Right renal cortex interstitium (tissue), 3 donors: ENCODE measurements at regions not wholly inside any gene's neighbourhood (a gene's known extent, or its start where the extent isn't known, plus 50 kb on each side); places are given as distances from the start of the nearest gene placed in this dataset.

Experiments
- DNase-seq, 3 donors: peaks; one replicate each; pipeline ENCODE4 v3.0.0-alpha.2; 2013; ENCODE audit warnings: low read depth in 3 of 3, low spot score in 2 of 3

DNA sequence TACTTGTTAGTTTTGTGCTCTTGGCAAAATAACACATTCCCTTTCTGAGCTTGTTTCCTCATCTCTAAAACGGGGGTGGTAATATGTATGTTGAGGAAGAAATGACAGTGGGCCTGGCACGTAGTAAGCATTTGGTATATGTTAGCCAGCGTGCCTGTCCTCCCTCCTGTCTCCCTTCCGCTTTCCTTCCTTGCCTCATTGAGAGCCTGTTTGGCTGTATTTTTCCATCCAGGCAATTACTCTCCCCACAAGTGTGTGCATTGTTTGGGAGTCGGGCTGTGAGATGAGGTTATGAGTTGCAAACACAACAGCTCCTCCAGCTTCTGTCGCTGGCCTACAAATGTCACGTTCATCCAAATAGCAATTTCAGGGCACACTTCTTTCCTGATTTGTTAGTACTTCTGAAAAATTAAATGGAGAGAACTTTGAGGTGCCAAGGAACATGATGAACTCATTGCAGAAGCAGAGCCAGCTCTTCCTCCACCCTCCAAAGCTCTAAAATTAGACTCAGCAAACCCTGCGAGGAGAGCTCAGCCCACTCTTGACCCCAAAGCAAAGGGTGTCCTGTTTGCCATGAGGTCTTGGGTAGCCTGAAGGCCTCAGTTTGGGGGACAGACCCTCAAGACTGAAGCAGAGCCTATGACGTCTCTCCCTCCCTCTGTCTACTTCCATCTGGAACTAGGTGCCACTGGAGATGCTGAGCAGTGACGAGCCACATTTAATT lies 50.7 kb upstream of the TOX2 start:
- no peak for DNase-seq

DNA sequence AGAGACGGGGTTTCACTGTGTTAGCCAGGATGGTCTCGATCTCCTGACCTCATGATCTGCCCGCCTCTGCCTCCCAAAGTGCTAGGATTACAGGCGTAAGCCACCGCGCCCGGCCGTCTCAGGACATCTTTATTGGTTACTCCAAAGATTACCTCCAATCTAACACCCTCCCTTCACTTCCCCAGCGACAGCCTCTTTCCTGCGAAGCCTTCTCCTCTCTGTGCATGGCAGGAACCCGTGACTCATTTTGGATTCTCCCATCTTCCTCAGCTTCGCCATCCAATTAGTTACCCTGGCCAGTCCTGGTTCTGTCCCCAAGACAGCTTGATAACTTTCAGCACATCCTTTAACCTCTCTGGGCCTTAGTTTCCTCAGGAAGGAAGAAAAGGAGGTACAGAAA lies 51.3 kb upstream of the TOX2 start:
- no peak for DNase-seq

- DNase-seq, result no peak
Measured at GRCh38 chr20:43862438-43862837, 52.2 kb upstream of the TOX2 start.

DNA sequence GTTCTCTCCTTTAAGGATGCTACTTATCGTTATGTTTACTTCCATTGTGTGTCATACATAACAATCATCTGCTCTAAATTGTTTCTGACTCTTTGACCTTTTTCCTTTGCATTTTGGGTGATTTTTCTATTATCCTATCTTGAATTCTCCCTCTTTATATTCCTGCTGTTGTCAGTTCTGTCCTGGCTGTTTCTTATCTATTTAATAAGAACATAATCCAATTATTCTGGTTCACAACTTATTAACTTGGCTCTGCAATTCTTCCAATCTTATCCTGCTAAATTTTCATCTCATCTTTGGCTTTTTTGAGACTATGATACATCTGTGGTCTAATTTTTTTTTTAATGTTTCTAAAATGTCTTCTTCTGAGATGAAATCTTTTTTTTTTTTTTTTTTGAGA lies 54.7 kb upstream of the TOX2 start:
- no peak for DNase-seq

DNA sequence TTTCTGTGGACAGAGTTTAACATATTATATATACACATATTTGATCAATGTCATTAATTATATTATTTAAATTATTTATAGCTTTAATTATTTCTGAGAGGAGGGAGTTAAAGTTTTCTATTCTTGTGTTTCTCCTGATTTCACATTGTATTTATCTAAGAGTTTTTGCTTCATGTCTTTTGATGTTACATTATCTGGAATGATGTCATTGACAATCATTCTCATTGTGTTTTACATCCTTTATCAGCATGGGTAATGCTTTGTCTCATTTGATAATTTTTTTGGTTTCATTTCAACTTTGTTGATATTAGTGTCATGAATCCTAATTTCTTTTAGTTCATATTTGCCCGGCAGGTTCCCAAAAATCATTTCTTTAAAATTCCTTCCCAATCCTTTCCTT lies 56.7 kb upstream of the TOX2 start:
- no peak for DNase-seq

- DNase-seq, result no peak
Measured at GRCh38 chr20:43857127-43857526, 57.5 kb upstream of the TOX2 start.

DNA sequence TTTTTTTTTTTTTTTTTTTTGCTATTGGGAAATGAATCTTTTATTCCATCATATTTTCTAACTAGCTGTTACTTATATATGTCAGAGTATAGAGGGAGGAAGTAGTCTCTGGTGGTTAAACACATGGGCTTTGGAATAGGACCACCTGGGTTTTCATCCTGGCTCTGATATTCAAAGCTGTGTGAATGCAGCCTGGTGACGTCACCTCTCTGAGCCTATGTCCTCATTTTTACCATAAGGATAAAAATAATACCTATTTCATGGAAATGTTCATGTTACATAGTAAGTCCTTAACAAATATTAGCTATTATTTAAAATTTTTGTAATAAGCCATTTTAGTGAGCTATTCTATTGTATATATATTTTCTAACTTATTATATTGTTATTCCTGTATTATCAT lies 58.8 kb upstream of the TOX2 start:
- no peak for DNase-seq

- no peak for DNase-seq
Measured at GRCh38 chr20:43853918-43854317, 60.7 kb upstream of the TOX2 start.

DNA sequence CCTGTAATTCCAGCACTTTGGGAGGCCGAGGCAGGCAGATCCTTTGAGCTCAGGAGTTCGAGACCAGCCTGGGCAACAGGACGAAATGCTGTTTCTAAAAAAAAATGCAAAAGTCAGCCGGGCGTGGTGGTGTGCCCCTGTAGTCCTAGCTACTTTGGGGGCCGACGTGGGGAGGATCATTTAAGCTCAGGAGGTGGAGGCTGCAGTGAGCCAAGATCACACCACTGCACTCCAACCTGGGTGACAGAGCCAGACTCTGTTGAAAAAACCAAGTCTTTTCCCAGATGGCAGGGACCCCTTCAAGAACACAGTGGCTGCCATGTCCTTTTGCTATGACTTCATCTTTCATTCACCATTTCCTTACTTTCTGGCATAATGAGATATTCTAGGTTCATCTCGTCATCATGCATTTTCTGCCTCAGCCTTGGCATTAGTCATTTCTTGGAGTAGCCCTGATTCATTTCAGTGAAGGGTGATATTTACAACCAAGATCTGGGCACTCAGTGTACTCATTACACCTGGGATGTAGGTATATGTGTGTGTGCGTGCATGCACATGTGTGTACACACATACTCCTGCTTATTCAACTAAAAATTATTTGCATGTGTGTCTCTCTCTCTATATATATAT lies 61.4 kb upstream of the TOX2 start:
- no peak for DNase-seq

- DNase-seq, result no peak
Measured at GRCh38 chr20:43849496-43850186, 65.0 kb upstream of the TOX2 start.

DNA sequence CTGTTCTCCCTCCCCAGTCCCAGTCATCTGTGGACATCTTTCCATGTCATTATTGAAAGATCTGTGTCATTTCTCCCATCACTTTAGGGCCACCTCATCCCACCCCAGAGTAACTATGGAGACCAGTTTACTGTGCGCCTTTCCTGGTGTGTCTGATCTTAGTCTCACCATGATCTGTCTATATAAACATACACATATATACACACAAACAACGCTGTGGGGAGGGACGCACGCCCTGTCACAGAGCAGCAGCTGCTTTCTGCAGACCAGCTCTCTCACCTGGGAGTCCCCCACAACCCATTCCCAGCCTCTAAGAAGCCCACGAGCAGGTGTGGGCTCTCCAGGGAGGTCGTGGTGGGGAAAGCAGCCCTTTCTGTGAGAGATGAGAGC lies 68.1 kb upstream of the TOX2 start:
- DNase-seq, result no peak

DNA sequence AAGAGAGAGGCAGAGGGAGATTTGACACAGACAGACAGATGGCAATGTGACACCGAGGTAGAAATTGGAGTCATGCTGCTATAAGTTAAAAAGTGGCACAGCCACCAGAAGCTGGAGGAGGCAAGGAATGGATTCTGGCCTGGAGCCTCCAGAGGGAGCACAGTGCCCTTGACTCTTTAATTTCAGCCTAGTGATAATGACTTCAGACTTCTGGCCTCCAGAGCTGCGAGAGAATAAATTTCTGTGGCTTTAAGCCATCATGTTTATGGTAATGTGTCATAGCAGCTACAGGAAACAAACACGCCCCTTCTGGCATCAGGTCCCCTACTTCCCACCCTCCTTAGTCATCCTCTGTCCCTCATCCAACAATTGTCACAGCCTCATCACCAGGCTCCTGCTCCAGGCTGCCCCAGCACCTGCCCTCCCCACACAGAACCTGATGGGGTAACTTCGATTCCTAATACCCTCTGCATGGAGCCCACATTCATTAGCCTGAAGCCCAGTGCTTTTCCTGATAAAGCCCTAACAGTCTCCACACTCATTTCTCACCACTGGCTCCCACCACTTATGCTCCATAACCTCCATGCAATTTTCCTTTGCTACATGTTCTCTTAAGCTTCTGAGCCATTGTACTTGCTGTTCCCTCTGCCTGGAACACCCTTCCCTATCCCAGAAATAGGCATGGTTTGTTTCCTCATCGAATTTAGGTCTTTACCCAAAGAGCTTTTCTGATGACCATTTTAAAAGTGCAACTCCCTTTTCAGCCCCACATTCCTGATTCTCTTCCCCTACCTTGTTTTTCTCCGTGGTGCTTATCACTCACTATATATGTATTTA lies 69.7 kb upstream of the TOX2 start:
- DNase-seq, result no peak

- no peak for DNase-seq
Measured at GRCh38 chr20:43843965-43844660, 70.5 kb upstream of the TOX2 start.

DNA sequence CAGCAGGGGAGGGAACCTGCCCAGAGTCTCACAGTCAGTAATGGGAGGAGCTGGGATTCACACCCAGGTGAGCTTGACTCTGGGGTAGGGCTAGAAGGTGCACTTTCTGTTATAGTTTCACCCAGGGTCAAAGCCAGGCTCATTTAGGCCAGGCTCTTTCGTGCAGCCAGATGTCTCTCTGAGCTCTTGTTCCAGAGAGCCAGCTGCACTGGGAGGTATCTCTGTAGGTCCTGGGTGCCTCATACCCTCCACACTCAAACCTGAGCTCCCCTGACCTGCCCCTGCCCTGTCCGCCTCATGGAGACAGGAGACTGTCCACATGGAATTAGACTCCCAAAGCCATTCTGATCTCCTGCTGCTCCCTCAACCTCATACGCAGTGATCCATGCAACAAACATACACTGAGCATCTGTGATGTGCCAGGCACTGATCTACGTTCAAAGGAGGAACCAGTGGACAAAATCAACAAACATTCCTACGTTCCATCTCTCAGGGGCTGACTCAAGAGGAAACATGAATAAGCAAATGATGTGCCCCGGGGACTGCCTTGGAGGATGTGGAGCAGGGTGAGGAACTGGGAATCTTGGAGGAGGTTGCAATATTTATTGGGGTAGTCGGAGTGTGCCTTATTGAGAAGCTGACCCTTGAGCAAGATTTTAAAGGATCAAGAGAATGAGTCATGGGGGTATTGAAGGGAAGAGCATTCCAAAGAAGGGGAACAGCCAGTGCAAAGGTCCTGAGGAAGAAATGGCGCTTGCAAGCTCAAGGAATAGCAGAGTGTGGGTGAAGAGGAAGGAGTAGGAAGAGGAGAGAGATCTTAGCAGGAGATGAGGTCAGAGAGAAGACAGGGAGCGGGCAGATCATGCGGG lies 71.3 kb upstream of the TOX2 start:
- DNase-seq, result no peak

DNA sequence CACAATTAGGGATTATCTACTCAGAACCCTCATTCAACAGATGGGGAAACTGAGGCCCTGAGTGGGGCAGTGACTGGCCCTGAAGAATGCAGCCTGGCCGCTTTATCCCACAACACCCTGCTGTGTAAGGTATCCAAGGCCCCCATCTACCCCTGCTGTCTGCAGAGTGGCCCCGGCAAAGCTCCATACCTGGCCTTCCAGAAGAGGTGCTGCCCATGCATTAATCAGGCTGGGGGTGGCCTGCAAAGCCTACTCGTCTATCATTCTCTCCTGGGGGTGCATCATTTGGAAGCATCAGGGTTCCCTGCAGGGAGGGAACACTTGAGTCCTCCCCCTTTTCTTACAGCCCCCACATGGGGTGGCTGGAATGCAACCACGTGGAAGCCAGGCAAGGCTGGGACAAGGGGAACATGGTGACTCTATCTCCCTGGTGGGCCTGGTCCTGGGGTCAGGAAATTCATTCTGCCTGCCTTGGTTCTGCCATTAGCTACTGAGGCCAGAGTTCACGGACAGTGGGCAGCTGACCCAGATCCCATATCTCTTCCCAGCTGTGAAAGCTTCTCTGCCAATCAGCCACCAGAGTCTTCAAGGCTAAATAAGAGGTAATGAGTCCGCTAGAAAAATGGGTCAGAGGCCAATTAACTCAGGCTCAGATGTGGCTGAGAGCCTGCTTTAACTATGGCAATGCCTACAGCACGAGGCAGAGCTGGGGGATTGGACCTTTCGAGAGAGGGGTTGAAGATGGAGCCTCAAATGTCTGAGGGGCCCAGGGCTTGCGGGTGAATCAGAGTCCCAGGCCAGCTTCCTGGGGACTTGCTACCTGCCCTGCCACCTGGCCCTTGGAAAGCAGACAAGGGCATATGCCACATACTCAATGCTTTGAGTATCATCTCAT lies 72.3 kb upstream of the TOX2 start:
- no peak for DNase-seq

DNA sequence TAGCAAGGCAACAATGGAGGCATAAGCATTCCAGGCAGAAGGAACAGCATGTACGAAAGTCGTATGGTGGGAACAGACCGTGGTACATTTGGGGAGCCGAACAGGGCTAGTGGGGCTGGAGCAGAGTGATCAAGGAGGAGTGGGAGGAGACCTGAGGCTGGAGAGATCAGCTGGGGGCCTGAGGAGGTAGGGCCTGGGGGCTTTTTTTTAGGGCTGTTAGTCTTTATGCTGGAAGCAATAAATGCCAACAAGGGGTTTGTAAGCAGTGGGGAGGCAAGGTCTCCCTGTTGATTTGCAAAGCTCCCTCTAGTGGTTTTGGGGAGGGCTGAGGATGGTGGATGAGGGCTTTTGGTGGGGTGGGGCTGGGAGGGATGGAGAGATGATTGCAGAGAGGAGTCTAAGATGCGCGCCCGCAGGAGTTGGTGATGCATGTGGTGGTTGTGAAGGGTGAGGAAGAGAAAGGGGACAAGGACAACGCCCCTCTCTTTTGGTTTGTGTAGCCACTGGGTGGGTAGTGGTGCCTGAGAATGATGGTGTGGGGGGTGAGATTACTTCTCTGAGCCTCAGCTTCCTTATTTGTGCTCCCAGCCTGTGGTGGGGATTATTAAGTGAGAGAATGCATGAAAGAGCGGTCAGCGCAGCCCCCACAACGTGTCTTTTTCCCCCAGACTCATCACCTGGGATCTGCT lies 74.1 kb upstream of the TOX2 start:
- DNase-seq, result no peak

GRCh38 chr20:43839793-43840199 lies 74.9 kb upstream of the TOX2 start:
- DNase-seq, result no peak

DNA sequence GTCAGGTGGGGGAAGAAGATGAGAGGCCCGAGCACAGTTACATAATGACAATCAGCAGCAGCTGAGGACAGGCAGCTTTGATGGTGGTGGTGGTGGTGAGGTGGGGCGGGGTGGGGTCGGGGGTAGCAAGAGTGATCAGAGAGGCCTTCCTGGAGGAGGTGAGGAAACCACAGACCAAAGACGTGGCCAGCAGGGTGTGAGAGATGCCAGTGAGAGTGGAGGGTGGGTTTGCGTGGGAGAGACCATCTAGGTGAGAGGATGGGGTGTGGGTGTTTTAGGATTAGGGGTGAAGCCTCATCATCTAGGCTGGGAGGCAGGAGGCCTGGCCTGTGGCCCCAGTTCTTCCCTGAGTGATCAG lies 76.0 kb upstream of the TOX2 start:
- no peak for DNase-seq
